AG04450 (cell line): ENCODE measurements at regions not wholly inside any gene's neighbourhood (a gene's known extent, or its start where the extent isn't known, plus 50 kb on each side); places are given as distances from the start of the nearest gene placed in this dataset.

Source experiments
- CTCF ChIA-PET: fragments of 300-600, 350-600 bp; formaldehyde crosslinking; extraction: SDS; loops from one replicate; lab custom pipeline; 2022; ENCODE audit warnings: antibody characterized with exemption, inconsistent platforms; lab: Charles Lee
- POLR2A ChIA-PET: fragments of 350-600 bp; formaldehyde crosslinking; extraction: SDS; loops from one replicate; lab custom pipeline; 2021; ENCODE audit warnings: antibody characterized with exemption, inconsistent platforms; lab: Yijun Ruan, JAX
- DNase-seq: peaks from one replicate; pipeline ENCODE4 v3.0.0-alpha.2; 2011; ENCODE audit warnings: low read depth, low spot score
- H3K27ac ChIP-seq: one replicate; pipeline ENCODE4 v1.5.1; 2012; ENCODE audit warnings: low read depth, low read length, control low read depth
- H3K27me3 ChIP-seq: one replicate; pipeline ENCODE4 v1.6.0; 2012; ENCODE audit warnings: low read length; ENCODE audit not compliant: control insufficient read depth, insufficient read depth
- H3K4me3 ChIP-seq: 2 replicates; pipeline ENCODE4 v1.5.1; 2011; ENCODE audit warnings: mild to moderate bottlenecking, low read depth, low read length, control low read depth
- H3K9me3 ChIP-seq: 2 replicates; pipeline ENCODE4 v1.5.1; 2012; ENCODE audit warnings: low read length; ENCODE audit not compliant: control insufficient read depth, insufficient read depth
- CTCF ChIP-seq: IDR thresholded peaks from 2 replicates; pipeline ENCODE4 v1.5.1; 2011; ENCODE audit warnings: low read depth, low read length, control low read depth, inconsistent platforms

- Histone ChIP-seq H3K27me3 (no peaks in the 10 kb centered on the region), H3K9me3 (peaks cover 52% of the 10 kb centered on the region), H3K27ac (no peak overlapping the region), H3K4me3 (no peak overlapping the region)
- DNase-seq, result no peak
- no peak for TF ChIP-seq CTCF
- POLR2A ChIA-PET, result no interaction called here
- CTCF ChIA-PET, result no interaction called here
Observed at GRCh38 chr18:78295262-78295661, 684.4 kb upstream of the SALL3 start.

GRCh38 chr18:78296166-78296565, 683.5 kb upstream of the SALL3 start:
- H3K4me3 ChIP-seq, result no peak overlapping the region
- peaks cover 47% of the 10 kb centered on the region for H3K9me3 ChIP-seq
- POLR2A ChIA-PET, result no interaction called here
- DNase-seq, result no peak
- no peaks in the 10 kb centered on the region for H3K27me3 ChIP-seq
- TF ChIP-seq CTCF, result no peak
- CTCF ChIA-PET, result no interaction called here
- no peak overlapping the region for H3K27ac ChIP-seq

- Histone ChIP-seq H3K27ac (no peak overlapping the region), H3K27me3 (no peaks in the 10 kb centered on the region), H3K9me3 (peaks cover 51% of the 10 kb centered on the region), H3K4me3 (no peak overlapping the region)
- no peak for TF ChIP-seq CTCF
- DNase-seq, result no peak
- ChIA-PET CTCF (no interaction called here), POLR2A (no interaction called here)
Observed at GRCh38 chr18:78297048-78297447, 682.6 kb upstream of the SALL3 start.

- CTCF ChIA-PET, result no interaction called here
- Histone ChIP-seq H3K4me3 (no peak overlapping the region), H3K9me3 (peaks cover 55% of the 10 kb centered on the region), H3K27me3 (no peaks in the 10 kb centered on the region), H3K27ac (no peak overlapping the region)
- DNase-seq, result no peak
- POLR2A ChIA-PET, result no interaction called here
- no peak for TF ChIP-seq CTCF
Observed at GRCh38 chr18:78303519-78304191, 676.0 kb upstream of the SALL3 start.

GRCh38 chr18:78304192-78305164, 675.1 kb upstream of the SALL3 start:
- DNase-seq, result no peak
- CTCF ChIA-PET, result no interaction called here
- no peak for TF ChIP-seq CTCF
- H3K27ac ChIP-seq, result no peak overlapping the region
- H3K4me3 ChIP-seq, result no peak overlapping the region
- POLR2A ChIA-PET, result no interaction called here
- H3K9me3 ChIP-seq, result peaks cover 59% of the 10 kb centered on the region
- no peaks in the 10 kb centered on the region for H3K27me3 ChIP-seq
